Skeletal muscle satellite cell (primary cell): ENCODE measurements at regions not wholly inside any gene's neighbourhood (a gene's known extent, or its start where the extent isn't known, plus 50 kb on each side); places are given as distances from the start of the nearest gene placed in this dataset.

Experiments
- H3K27me3 ChIP-seq: 2 replicates; pipeline ENCODE4 v1.7.0; 2013; ENCODE audit warnings: low read length; ENCODE audit not compliant: control insufficient read depth, insufficient read depth
- H3K36me3 ChIP-seq: 2 replicates; pipeline ENCODE4 v1.7.0; 2013; ENCODE audit warnings: mild to moderate bottlenecking, control low read depth, low read length; ENCODE audit not compliant: insufficient read depth
- H3K4me1 ChIP-seq: 2 replicates; pipeline ENCODE4 v1.7.0; 2013; ENCODE audit warnings: low read length; ENCODE audit not compliant: control insufficient read depth, insufficient read depth
- H3K4me2 ChIP-seq: 2 replicates; pipeline ENCODE4 v1.7.0; 2013; ENCODE audit warnings: mild to moderate bottlenecking, low read length
- H3K4me3 ChIP-seq: 2 replicates; pipeline ENCODE4 v1.7.0; 2013; ENCODE audit warnings: low read length
- H3K9ac ChIP-seq: 2 replicates; pipeline ENCODE4 v1.7.0; 2013; ENCODE audit warnings: mild to moderate bottlenecking, low read depth, low read length, moderate library complexity
- H3K9me3 ChIP-seq: replicated peaks from 2 replicates; pipeline ENCODE4 v1.7.0; 2013; ENCODE audit warnings: mild to moderate bottlenecking, control low read depth, low read length

DNA sequence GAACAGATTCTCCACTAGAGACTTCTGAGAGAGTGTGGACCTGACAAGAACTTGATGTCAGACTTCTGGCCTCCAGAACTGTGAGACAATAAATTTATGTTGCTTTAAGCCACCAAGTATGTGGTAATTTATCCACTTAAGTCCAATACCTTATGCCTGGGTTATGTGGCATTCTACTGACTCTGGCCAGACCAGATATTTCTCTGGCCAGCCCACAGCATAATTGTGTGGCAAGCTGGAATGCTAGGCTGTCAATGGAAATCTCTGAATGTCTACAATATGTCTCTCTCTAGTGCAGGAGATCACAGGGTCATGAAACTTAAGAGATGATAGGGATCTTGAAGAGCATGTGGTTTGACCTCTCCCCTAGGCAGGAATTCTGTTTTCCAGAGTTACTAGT lies 251.0 kb downstream of the ZNF674 start:
- no peaks in the 10 kb centered on the region for H3K9me3 ChIP-seq
- no peak overlapping the region for H3K4me2 ChIP-seq
- no peaks in the 10 kb centered on the region for H3K4me1 ChIP-seq
- no peak overlapping the region for H3K9ac ChIP-seq
- H3K4me3 ChIP-seq, result no peak overlapping the region
- H3K36me3 ChIP-seq, result no peaks in the 10 kb centered on the region
- H3K27me3 ChIP-seq, result peaks cover 16% of the 10 kb centered on the region

GRCh38 chrX:46279925-46280313 lies 265.3 kb downstream of the ZNF674 start:
- Histone ChIP-seq H3K9ac (peak overlapping the region; percentile 40), H3K27me3 (peaks cover 3% of the 10 kb centered on the region), H3K9me3 (no peaks in the 10 kb centered on the region)

DNA sequence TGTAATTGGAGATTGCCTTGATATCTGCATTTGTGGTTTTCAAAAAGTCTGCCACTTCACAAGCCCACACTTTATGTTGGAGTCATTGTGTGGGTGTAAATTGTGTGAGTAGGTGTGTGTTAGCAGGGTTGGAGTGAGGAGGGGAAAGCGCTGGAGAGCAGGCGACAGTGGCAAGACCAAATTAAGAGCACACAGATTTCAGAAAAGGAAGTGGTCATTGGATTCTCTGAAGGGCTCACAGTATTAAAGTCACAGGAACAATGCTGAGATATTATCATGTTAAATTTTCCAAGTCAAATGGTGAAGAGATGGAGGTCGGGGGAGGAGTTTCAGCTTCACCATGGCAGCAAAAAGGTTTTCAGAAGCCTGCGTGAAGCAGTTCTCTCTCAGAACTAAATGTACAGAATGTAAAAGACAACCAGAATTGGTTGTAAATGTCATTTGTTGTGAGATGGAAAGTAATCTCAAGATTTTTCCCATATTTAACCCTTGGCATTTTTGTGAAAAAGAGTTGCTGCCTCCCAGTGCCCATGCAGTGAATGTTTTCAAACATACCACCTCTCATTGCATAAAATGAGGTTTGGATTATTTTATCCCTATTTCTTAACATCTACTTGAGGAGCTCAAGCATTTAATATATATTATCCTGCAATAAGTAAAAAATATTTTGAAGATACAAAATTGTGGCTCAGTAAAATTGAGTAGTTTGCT lies 265.9 kb downstream of the ZNF674 start:
- H3K4me3 ChIP-seq, result no peak overlapping the region
- H3K4me2 ChIP-seq, result peak overlapping the region; percentile 55
- peaks cover 14% of the 10 kb centered on the region for H3K4me1 ChIP-seq
- H3K36me3 ChIP-seq, result no peaks in the 10 kb centered on the region
- no peaks in the 10 kb centered on the region for H3K9me3 ChIP-seq
- peaks cover 3% of the 10 kb centered on the region for H3K27me3 ChIP-seq
- peak overlapping the region; percentile 40 for H3K9ac ChIP-seq

More at GRCh38 chrX:46279925-46280313, 265.3 kb downstream of the ZNF674 start:
- H3K4me3 ChIP-seq, result no peak overlapping the region
- no peaks in the 10 kb centered on the region for H3K36me3 ChIP-seq
- peak overlapping the region; percentile 53 for H3K4me2 ChIP-seq
- H3K4me1 ChIP-seq, result peaks cover 14% of the 10 kb centered on the region

GRCh38 chrX:46278572-46278971 lies 266.6 kb downstream of the ZNF674 start:
- Histone ChIP-seq H3K4me1 (peaks cover 14% of the 10 kb centered on the region), H3K27me3 (peaks cover 3% of the 10 kb centered on the region), H3K4me2 (no peak overlapping the region), H3K9ac (peak overlapping the region; percentile 40), H3K9me3 (no peaks in the 10 kb centered on the region), H3K36me3 (no peaks in the 10 kb centered on the region), H3K4me3 (no peak overlapping the region)

DNA sequence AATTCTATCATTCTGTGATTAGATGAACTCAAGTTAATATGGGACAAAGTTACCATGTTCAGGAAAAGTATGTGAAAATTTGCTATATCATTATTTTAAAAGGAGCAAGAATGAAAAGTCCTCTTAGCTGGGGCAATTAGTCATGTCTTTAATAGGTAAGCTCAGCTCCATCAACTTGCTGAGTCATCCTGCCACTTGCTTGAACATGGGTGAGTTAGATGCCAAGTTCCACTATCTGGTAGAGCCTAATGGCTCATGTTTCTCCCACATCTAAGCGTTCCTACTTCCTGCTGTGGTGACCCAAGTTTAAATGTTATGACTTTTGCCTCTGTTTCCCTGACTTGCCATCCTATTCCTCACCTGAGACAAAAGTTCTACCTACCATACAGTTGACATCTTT lies 276.8 kb downstream of the ZNF674 start:
- H3K9ac ChIP-seq, result no peak overlapping the region
- H3K36me3 ChIP-seq, result no peaks in the 10 kb centered on the region
- H3K9me3 ChIP-seq, result no peaks in the 10 kb centered on the region
- H3K27me3 ChIP-seq, result no peaks in the 10 kb centered on the region
- H3K4me3 ChIP-seq, result no peak overlapping the region
- H3K4me1 ChIP-seq, result peaks cover 2% of the 10 kb centered on the region
- no peak overlapping the region for H3K4me2 ChIP-seq

GRCh38 chrX:46263494-46263893 lies 281.7 kb downstream of the ZNF674 start:
- no peak overlapping the region for H3K9ac ChIP-seq
- no peaks in the 10 kb centered on the region for H3K9me3 ChIP-seq
- no peak overlapping the region for H3K4me2 ChIP-seq
- H3K4me1 ChIP-seq, result peaks cover under 1% of the 10 kb centered on the region
- H3K36me3 ChIP-seq, result no peaks in the 10 kb centered on the region
- H3K4me3 ChIP-seq, result no peak overlapping the region
- H3K27me3 ChIP-seq, result peaks cover 7% of the 10 kb centered on the region

GRCh38 chrX:46262304-46262703 lies 282.9 kb downstream of the ZNF674 start:
- Histone ChIP-seq H3K4me1 (no peaks in the 10 kb centered on the region), H3K9ac (no peak overlapping the region), H3K27me3 (peaks cover 7% of the 10 kb centered on the region), H3K4me2 (no peak overlapping the region), H3K36me3 (no peaks in the 10 kb centered on the region), H3K4me3 (no peak overlapping the region), H3K9me3 (no peaks in the 10 kb centered on the region)

GRCh38 chrX:46260499-46260898 lies 284.7 kb downstream of the ZNF674 start:
- Histone ChIP-seq H3K9me3 (no peaks in the 10 kb centered on the region), H3K4me1 (no peaks in the 10 kb centered on the region), H3K4me2 (no peak overlapping the region), H3K9ac (no peak overlapping the region), H3K36me3 (no peaks in the 10 kb centered on the region), H3K4me3 (no peak overlapping the region), H3K27me3 (peaks cover 7% of the 10 kb centered on the region)

- H3K9me3 ChIP-seq, result no peaks in the 10 kb centered on the region
- no peak overlapping the region for H3K4me2 ChIP-seq
- H3K36me3 ChIP-seq, result no peaks in the 10 kb centered on the region
- no peak overlapping the region for H3K9ac ChIP-seq
- peaks cover 11% of the 10 kb centered on the region for H3K4me1 ChIP-seq
- no peak overlapping the region for H3K4me3 ChIP-seq
- peaks cover 7% of the 10 kb centered on the region for H3K27me3 ChIP-seq
Measured at GRCh38 chrX:46258356-46258755, 286.9 kb downstream of the ZNF674 start.

- no peak overlapping the region for H3K4me2 ChIP-seq
- no peaks in the 10 kb centered on the region for H3K36me3 ChIP-seq
- H3K27me3 ChIP-seq, result peaks cover 7% of the 10 kb centered on the region
- H3K9me3 ChIP-seq, result no peaks in the 10 kb centered on the region
- no peak overlapping the region for H3K4me3 ChIP-seq
- peaks cover 11% of the 10 kb centered on the region for H3K4me1 ChIP-seq
- no peak overlapping the region for H3K9ac ChIP-seq
Measured at GRCh38 chrX:46257451-46257879, 287.8 kb downstream of the ZNF674 start.

GRCh38 chrX:46256875-46257274 lies 288.3 kb downstream of the ZNF674 start:
- Histone ChIP-seq H3K4me1 (peaks cover 11% of the 10 kb centered on the region), H3K4me3 (no peak overlapping the region), H3K9ac (no peak overlapping the region), H3K4me2 (no peak overlapping the region), H3K36me3 (no peaks in the 10 kb centered on the region), H3K9me3 (no peaks in the 10 kb centered on the region), H3K27me3 (peaks cover 7% of the 10 kb centered on the region)

- H3K9me3 ChIP-seq, result no peaks in the 10 kb centered on the region
- no peak overlapping the region for H3K4me2 ChIP-seq
- H3K9ac ChIP-seq, result no peak overlapping the region
- no peaks in the 10 kb centered on the region for H3K27me3 ChIP-seq
- H3K36me3 ChIP-seq, result no peaks in the 10 kb centered on the region
- no peak overlapping the region for H3K4me3 ChIP-seq
- H3K4me1 ChIP-seq, result peaks cover 11% of the 10 kb centered on the region
Measured at GRCh38 chrX:46255046-46255445, 290.2 kb downstream of the ZNF674 start.
